ENCODE measurements at regions not wholly inside any gene's neighbourhood (a gene's known extent, or its start where the extent isn't known, plus 50 kb on each side); places are given as distances from the start of the nearest gene placed in this dataset.

GRCh38 chr21:40972151-40972550 lies 125.2 kb upstream of the DSCAM start:
- Histone ChIP-seq H3K9me3 (ENCODE audit: control insufficient read depth in 2 of 2, low read length in 2 of 2) (peaks cover 0 to 4% of the 10 kb centered on the region in 2 donors), H3K4me1 (ENCODE audit: control insufficient read depth in 2 of 2, insufficient read depth in 2 of 2, low read length in 2 of 2) (no peaks in the 10 kb centered on the region), H3K4me3 (ENCODE audit: low read length in 2 of 2) (no peak overlapping the region), H3K9ac (ENCODE audit: low read depth in 1 of 2, low read length in 2 of 2) (no peak overlapping the region), H3K36me3 (ENCODE audit: control insufficient read depth in 2 of 2, insufficient read depth in 2 of 2, low read length in 2 of 2) (no peaks in the 10 kb centered on the region), H3K27me3 (ENCODE audit: control insufficient read depth in 2 of 2, insufficient read depth in 2 of 2, low read length in 2 of 2) (no peaks in the 10 kb centered on the region), H3K27ac (ENCODE audit: low read depth in 2 of 2, low read length in 2 of 2) (no peak overlapping the region)

GRCh38 chr21:40976198-40977109 lies 129.5 kb upstream of the DSCAM start:
- Histone ChIP-seq H3K9me3 (ENCODE audit: control insufficient read depth in 2 of 2, low read length in 2 of 2) (peaks cover 0 to 4% of the 10 kb centered on the region in 2 donors), H3K4me3 (ENCODE audit: low read length in 2 of 2) (no peak overlapping the region), H3K27me3 (ENCODE audit: control insufficient read depth in 2 of 2, insufficient read depth in 2 of 2, low read length in 2 of 2) (no peaks in the 10 kb centered on the region), H3K27ac (ENCODE audit: low read depth in 2 of 2, low read length in 2 of 2) (no peak overlapping the region), H3K9ac (ENCODE audit: low read depth in 1 of 2, low read length in 2 of 2) (no peak overlapping the region), H3K4me1 (ENCODE audit: control insufficient read depth in 2 of 2, insufficient read depth in 2 of 2, low read length in 2 of 2) (no peaks in the 10 kb centered on the region), H3K36me3 (ENCODE audit: control insufficient read depth in 2 of 2, insufficient read depth in 2 of 2, low read length in 2 of 2) (no peaks in the 10 kb centered on the region)

GRCh38 chr21:40985370-40985769 lies 138.4 kb upstream of the DSCAM start:
- no peaks in the 10 kb centered on the region for H3K27me3 ChIP-seq (ENCODE audit: control insufficient read depth in 2 of 2, insufficient read depth in 2 of 2, low read length in 2 of 2)
- no peak overlapping the region for H3K4me3 ChIP-seq (ENCODE audit: low read length in 2 of 2)
- no peaks in the 10 kb centered on the region for H3K4me1 ChIP-seq (ENCODE audit: control insufficient read depth in 2 of 2, insufficient read depth in 2 of 2, low read length in 2 of 2)
- H3K36me3 ChIP-seq (ENCODE audit: control insufficient read depth in 2 of 2, insufficient read depth in 2 of 2, low read length in 2 of 2) = no peaks in the 10 kb centered on the region
- no peak overlapping the region for H3K27ac ChIP-seq (ENCODE audit: low read depth in 2 of 2, low read length in 2 of 2)
- H3K9me3 ChIP-seq (ENCODE audit: control insufficient read depth in 2 of 2, low read length in 2 of 2) = no peaks in the 10 kb centered on the region
- H3K9ac ChIP-seq (ENCODE audit: low read depth in 1 of 2, low read length in 2 of 2) = no peak overlapping the region

GRCh38 chr21:40990366-40990765 lies 143.4 kb upstream of the DSCAM start:
- H3K9me3 ChIP-seq (ENCODE audit: control insufficient read depth in 2 of 2, low read length in 2 of 2) = no peaks in the 10 kb centered on the region
- no peak overlapping the region for H3K9ac ChIP-seq (ENCODE audit: low read depth in 1 of 2, low read length in 2 of 2)
- no peaks in the 10 kb centered on the region for H3K4me1 ChIP-seq (ENCODE audit: control insufficient read depth in 2 of 2, insufficient read depth in 2 of 2, low read length in 2 of 2)

GRCh38 chr21:40997831-40998230 lies 150.9 kb upstream of the DSCAM start:
- Histone ChIP-seq H3K27ac (ENCODE audit: low read depth in 2 of 2, low read length in 2 of 2) (no peak overlapping the region), H3K9ac (ENCODE audit: low read depth in 1 of 2, low read length in 2 of 2) (no peak overlapping the region), H3K4me3 (ENCODE audit: low read length in 2 of 2) (no peak overlapping the region), H3K9me3 (ENCODE audit: control insufficient read depth in 2 of 2, low read length in 2 of 2) (no peaks in the 10 kb centered on the region), H3K27me3 (ENCODE audit: control insufficient read depth in 2 of 2, insufficient read depth in 2 of 2, low read length in 2 of 2) (no peaks in the 10 kb centered on the region), H3K36me3 (ENCODE audit: control insufficient read depth in 2 of 2, insufficient read depth in 2 of 2, low read length in 2 of 2) (no peaks in the 10 kb centered on the region), H3K4me1 (ENCODE audit: control insufficient read depth in 2 of 2, insufficient read depth in 2 of 2, low read length in 2 of 2) (no peaks in the 10 kb centered on the region)

More at GRCh38 chr21:40990366-40990765, 143.4 kb upstream of the DSCAM start:
- Histone ChIP-seq H3K36me3 (ENCODE audit: control insufficient read depth in 2 of 2, insufficient read depth in 2 of 2, low read length in 2 of 2) (no peaks in the 10 kb centered on the region), H3K27me3 (ENCODE audit: control insufficient read depth in 2 of 2, insufficient read depth in 2 of 2, low read length in 2 of 2) (no peaks in the 10 kb centered on the region), H3K4me3 (ENCODE audit: low read length in 2 of 2) (no peak overlapping the region), H3K27ac (ENCODE audit: low read depth in 2 of 2, low read length in 2 of 2) (no peak overlapping the region)

GRCh38 chr21:41000838-41001237 lies 153.9 kb upstream of the DSCAM start:
- H3K4me1 ChIP-seq (ENCODE audit: control insufficient read depth in 2 of 2, insufficient read depth in 2 of 2, low read length in 2 of 2) = no peaks in the 10 kb centered on the region
- H3K9me3 ChIP-seq (ENCODE audit: control insufficient read depth in 2 of 2, low read length in 2 of 2) = no peaks in the 10 kb centered on the region

GRCh38 chr21:41006636-41007035 lies 159.7 kb upstream of the DSCAM start:
- Histone ChIP-seq H3K9ac (ENCODE audit: low read depth in 1 of 2, low read length in 2 of 2) (no peak overlapping the region), H3K27ac (ENCODE audit: low read depth in 2 of 2, low read length in 2 of 2) (no peak overlapping the region), H3K4me3 (ENCODE audit: low read length in 2 of 2) (no peak overlapping the region), H3K36me3 (ENCODE audit: control insufficient read depth in 2 of 2, insufficient read depth in 2 of 2, low read length in 2 of 2) (no peaks in the 10 kb centered on the region), H3K9me3 (ENCODE audit: control insufficient read depth in 2 of 2, low read length in 2 of 2) (no peaks in the 10 kb centered on the region), H3K27me3 (ENCODE audit: control insufficient read depth in 2 of 2, insufficient read depth in 2 of 2, low read length in 2 of 2) (no peaks in the 10 kb centered on the region), H3K4me1 (ENCODE audit: control insufficient read depth in 2 of 2, insufficient read depth in 2 of 2, low read length in 2 of 2) (no peaks in the 10 kb centered on the region)

More at GRCh38 chr21:41000838-41001237, 153.9 kb upstream of the DSCAM start:
- no peak overlapping the region for H3K27ac ChIP-seq (ENCODE audit: low read depth in 2 of 2, low read length in 2 of 2)
- no peaks in the 10 kb centered on the region for H3K36me3 ChIP-seq (ENCODE audit: control insufficient read depth in 2 of 2, insufficient read depth in 2 of 2, low read length in 2 of 2)
- H3K4me3 ChIP-seq (ENCODE audit: low read length in 2 of 2) = no peak overlapping the region
- H3K27me3 ChIP-seq (ENCODE audit: control insufficient read depth in 2 of 2, insufficient read depth in 2 of 2, low read length in 2 of 2) = no peaks in the 10 kb centered on the region
- no peak overlapping the region for H3K9ac ChIP-seq (ENCODE audit: low read depth in 1 of 2, low read length in 2 of 2)

- H3K27me3 ChIP-seq (ENCODE audit: control insufficient read depth in 2 of 2, insufficient read depth in 2 of 2, low read length in 2 of 2) = no peaks in the 10 kb centered on the region
- H3K9me3 ChIP-seq (ENCODE audit: control insufficient read depth in 2 of 2, low read length in 2 of 2) = no peaks in the 10 kb centered on the region
- H3K27ac ChIP-seq (ENCODE audit: low read depth in 2 of 2, low read length in 2 of 2) = no peak overlapping the region
- H3K9ac ChIP-seq (ENCODE audit: low read depth in 1 of 2, low read length in 2 of 2) = no peak overlapping the region
- H3K4me1 ChIP-seq (ENCODE audit: control insufficient read depth in 2 of 2, insufficient read depth in 2 of 2, low read length in 2 of 2) = no peaks in the 10 kb centered on the region
- no peak overlapping the region for H3K4me3 ChIP-seq (ENCODE audit: low read length in 2 of 2)
- no peaks in the 10 kb centered on the region for H3K36me3 ChIP-seq (ENCODE audit: control insufficient read depth in 2 of 2, insufficient read depth in 2 of 2, low read length in 2 of 2)
These were observed 159.6 kb upstream of the BACE2 start for GRCh38 chr21:41008351-41008750.

GRCh38 chr21:41008974-41009373 lies 159.0 kb upstream of the BACE2 start:
- Histone ChIP-seq H3K9ac (ENCODE audit: low read depth in 1 of 2, low read length in 2 of 2) (no peak overlapping the region), H3K27ac (ENCODE audit: low read depth in 2 of 2, low read length in 2 of 2) (no peak overlapping the region), H3K36me3 (ENCODE audit: control insufficient read depth in 2 of 2, insufficient read depth in 2 of 2, low read length in 2 of 2) (no peaks in the 10 kb centered on the region), H3K4me1 (ENCODE audit: control insufficient read depth in 2 of 2, insufficient read depth in 2 of 2, low read length in 2 of 2) (no peaks in the 10 kb centered on the region), H3K27me3 (ENCODE audit: control insufficient read depth in 2 of 2, insufficient read depth in 2 of 2, low read length in 2 of 2) (no peaks in the 10 kb centered on the region), H3K4me3 (ENCODE audit: low read length in 2 of 2) (no peak overlapping the region), H3K9me3 (ENCODE audit: control insufficient read depth in 2 of 2, low read length in 2 of 2) (no peaks in the 10 kb centered on the region)

GRCh38 chr21:41009398-41010100 lies 158.4 kb upstream of the BACE2 start:
- Histone ChIP-seq H3K4me1 (ENCODE audit: control insufficient read depth in 2 of 2, insufficient read depth in 2 of 2, low read length in 2 of 2) (no peaks in the 10 kb centered on the region), H3K27me3 (ENCODE audit: control insufficient read depth in 2 of 2, insufficient read depth in 2 of 2, low read length in 2 of 2) (no peaks in the 10 kb centered on the region), H3K36me3 (ENCODE audit: control insufficient read depth in 2 of 2, insufficient read depth in 2 of 2, low read length in 2 of 2) (no peaks in the 10 kb centered on the region), H3K27ac (ENCODE audit: low read depth in 2 of 2, low read length in 2 of 2) (no peak overlapping the region), H3K9me3 (ENCODE audit: control insufficient read depth in 2 of 2, low read length in 2 of 2) (no peaks in the 10 kb centered on the region), H3K4me3 (ENCODE audit: low read length in 2 of 2) (no peak overlapping the region), H3K9ac (ENCODE audit: low read depth in 1 of 2, low read length in 2 of 2) (no peak overlapping the region)

All from mucosa of rectum (tissue), 2 donors.